CD4-positive, alpha-beta T cell (primary cell): ENCODE measurements at regions not wholly inside any gene's neighbourhood (a gene's known extent, or its start where the extent isn't known, plus 50 kb on each side); places are given as distances from the start of the nearest gene placed in this dataset.

ENCODE experiments used
- ATAC-seq: fragments of 200-7000 bp; cut with Tn5 transposase; one replicate; pipeline ENCODE4 v1.10.0; 2022; ENCODE audit warnings: mild to moderate bottlenecking; ENCODE audit not compliant: poor library complexity
- CTCF ChIA-PET: fragments of 350-600 bp; sonication (Branson Sonifier 250); formaldehyde crosslinking; loops from one replicate; lab custom pipeline; 2021; ENCODE audit warnings: antibody characterized with exemption, inconsistent platforms; lab: Charles Lee
- POLR2A ChIA-PET: fragments of 350-600 bp; sonication (Branson Sonifier 250); formaldehyde crosslinking; loops from one replicate; lab custom pipeline; 2021; ENCODE audit warnings: antibody characterized with exemption, inconsistent platforms; lab: Charles Lee
- DNase-seq, 14 experiments: peaks; one replicate each; pipeline ENCODE4 v3.0.0-alpha.2; 2013 to 2020; ENCODE audit warnings: mixed read lengths in 2 of 14
- H3K27ac ChIP-seq, 2 donors: one replicate each; pipeline versions ENCODE4 v1.5.1 to v1.7.0; 2013; ENCODE audit warnings: low read length in 2 of 2, low read depth in 1 of 2, mild to moderate bottlenecking in 1 of 2
- H3K27me3 ChIP-seq, 2 experiments: 1 replicate in 1 of 2; 2 replicates in 1 of 2; pipeline versions ENCODE4 v1.6.1 to v1.7.0; 2013; ENCODE audit warnings: low read length in 2 of 2, control low read depth in 1 of 2, mild to moderate bottlenecking in 1 of 2, moderate library complexity in 1 of 2; ENCODE audit not compliant: insufficient read depth in 2 of 2, control insufficient read depth in 1 of 2
- H3K36me3 ChIP-seq: one replicate; pipeline ENCODE4 v1.6.1; 2013; ENCODE audit warnings: low read length, control low read depth; ENCODE audit not compliant: insufficient read depth
- H3K4me1 ChIP-seq: one replicate; pipeline ENCODE4 v1.6.1; 2013; ENCODE audit warnings: low read length, control low read depth; ENCODE audit not compliant: insufficient read depth
- H3K4me3 ChIP-seq: one replicate; pipeline ENCODE4 v1.5.1; 2013; ENCODE audit warnings: mild to moderate bottlenecking, low read length, moderate library complexity
- H3K9me3 ChIP-seq, 2 experiments: 1 replicate in 1 of 2; 2 replicates in 1 of 2; pipeline versions ENCODE4 v1.6.1 to v1.7.0; 2013; ENCODE audit warnings: low read length in 2 of 2, mild to moderate bottlenecking in 2 of 2, control low read depth in 1 of 2, moderate library complexity in 1 of 2; ENCODE audit not compliant: control insufficient read depth in 1 of 2, insufficient read depth in 1 of 2
- H3K27ac Mint-ChIP-seq: one replicate; pipeline ENCODE4 v1.8.0; 2020; ENCODE audit warnings: mixed read lengths
- H3K27me3 Mint-ChIP-seq: one replicate; pipeline ENCODE4 v1.8.0; 2021; ENCODE audit warnings: mixed read lengths
- H3K36me3 Mint-ChIP-seq: one replicate; pipeline ENCODE4 v1.8.0; 2021; ENCODE audit warnings: low read depth, mixed read lengths
- H3K4me1 Mint-ChIP-seq: one replicate; pipeline ENCODE4 v1.8.0; 2021; ENCODE audit warnings: low read depth, mixed read lengths
- H3K4me3 Mint-ChIP-seq: one replicate; pipeline ENCODE4 v1.8.0; 2020; ENCODE audit warnings: mild to moderate bottlenecking, mixed read lengths
- H3K9me3 Mint-ChIP-seq: one replicate; pipeline ENCODE4 v1.8.0; 2020; ENCODE audit warnings: mixed read lengths
- CTCF ChIP-seq: fragments of 200-600 bp; IDR thresholded peaks from one replicate; pipeline ENCODE4 v1.8.0; 2022; ENCODE audit warnings: antibody characterized with exemption, mild to moderate bottlenecking
- intact Hi-C, 2 experiments: fragments of 100-400 bp; cut with DNase I in 1 of 2; cut with micrococcal nuclease in 1 of 2; formaldehyde crosslinking; loops; one replicate each; pipeline versions ENCODE4 v1.15.1 to v1.9.0; 2023 to 2025; cut with DNase I, micrococcal nuclease

GRCh38 chr16:48105976-48106375 is 49.8 kb downstream of the ABCC12 start:
- no peak for DNase-seq
- no peak overlapping the region for H3K4me3 ChIP-seq
- H3K36me3 ChIP-seq: no peaks in the 10 kb centered on the region
- CTCF ChIA-PET: no interaction called here
- no peak for TF ChIP-seq CTCF
- Mint-ChIP-seq H3K27me3 (peaks cover 16% of the 10 kb centered on the region), H3K27ac (no peak overlapping the region), H3K4me3 (no peak overlapping the region), H3K36me3 (no peaks in the 10 kb centered on the region), H3K4me1 (no peaks in the 10 kb centered on the region), H3K9me3 (no peaks in the 10 kb centered on the region)
- intact Hi-C loops: no loop called here
- no peak overlapping the region for H3K27ac ChIP-seq
- POLR2A ChIA-PET: no interaction called here
- H3K9me3 ChIP-seq: peaks cover 0 to 3% of the 10 kb centered on the region in 2 experiments
- H3K27me3 ChIP-seq: peaks cover 0 to 5% of the 10 kb centered on the region in 2 experiments
- H3K4me1 ChIP-seq: peaks cover under 1% of the 10 kb centered on the region
- no peak for ATAC-seq

GRCh38 chr16:48105456-48105855 is 50.3 kb downstream of the ABCC12 start:
- Histone ChIP-seq H3K27ac (no peak overlapping the region), H3K9me3 (peaks cover 0 to 3% of the 10 kb centered on the region in 2 experiments), H3K27me3 (peaks cover 0 to 5% of the 10 kb centered on the region in 2 experiments), H3K4me3 (no peak overlapping the region), H3K4me1 (peaks cover 4% of the 10 kb centered on the region), H3K36me3 (no peaks in the 10 kb centered on the region)
- no peak for TF ChIP-seq CTCF
- Mint-ChIP-seq H3K4me1 (no peaks in the 10 kb centered on the region), H3K36me3 (no peaks in the 10 kb centered on the region), H3K4me3 (no peak overlapping the region), H3K27me3 (peaks cover 11% of the 10 kb centered on the region), H3K27ac (no peak overlapping the region), H3K9me3 (no peaks in the 10 kb centered on the region)
- intact Hi-C loops: no loop called here
- CTCF ChIA-PET: no interaction called here
- DNase-seq (no peak), ATAC-seq (no peak)
- POLR2A ChIA-PET: no interaction called here

GRCh38 chr16:48103591-48103990 is 52.2 kb downstream of the ABCC12 start:
- ChIA-PET CTCF (no interaction called here), POLR2A (no interaction called here)
- Mint-ChIP-seq H3K4me3 (no peak overlapping the region), H3K27me3 (peaks cover 11% of the 10 kb centered on the region), H3K36me3 (no peaks in the 10 kb centered on the region), H3K27ac (no peak overlapping the region), H3K9me3 (no peaks in the 10 kb centered on the region), H3K4me1 (no peaks in the 10 kb centered on the region)
- Histone ChIP-seq H3K4me3 (no peak overlapping the region), H3K27me3 (peaks cover 0 to 5% of the 10 kb centered on the region in 2 experiments), H3K36me3 (no peaks in the 10 kb centered on the region), H3K9me3 (peaks cover 0 to 3% of the 10 kb centered on the region in 2 experiments), H3K27ac (no peak overlapping the region), H3K4me1 (peaks cover 4% of the 10 kb centered on the region)
- TF ChIP-seq CTCF: no peak
- DNase-seq (no peak), ATAC-seq (no peak)
- intact Hi-C loops: no loop called here
